Endothelial cell of umbilical vein (primary cell): ENCODE measurements at regions not wholly inside any gene's neighbourhood (a gene's known extent, or its start where the extent isn't known, plus 50 kb on each side); places are given as distances from the start of the nearest gene placed in this dataset.

Experiments
- BruUV-seq: library from RNA; stranded (reverse); fragments of 400-500 nt; replicated peaks from 2 replicates; lab custom pipeline; 2021; lab: Mats Ljungman, UMichigan
- CTCF ChIA-PET: fragments of 300-600, 350-600 bp; sonication (Branson Sonifier 250); formaldehyde crosslinking; loops from one replicate; lab custom pipeline; 2021; ENCODE audit warnings: antibody characterized with exemption, inconsistent platforms; lab: Charles Lee
- POLR2A ChIA-PET: fragments of 300-600, 350-600 bp; sonication (Branson Sonifier 250); formaldehyde crosslinking; loops from one replicate; lab custom pipeline; 2021; ENCODE audit warnings: antibody characterized with exemption, inconsistent platforms; lab: Charles Lee
- DNase-seq: peaks from one replicate; pipeline ENCODE4 v3.0.0-alpha.2; 2011; ENCODE audit warnings: low read depth, low spot score
- FAIRE-seq: peaks from 2 replicates; lab custom pipeline; 2011; peaks lifted over from hg19 to GRCh38; lab: Jason Lieb, UNC
- H2AFZ ChIP-seq: 2 replicates; pipeline ENCODE4 v1.6.0; 2012; ENCODE audit warnings: low read depth, low read length, control low read depth, inconsistent platforms
- H3K27ac ChIP-seq: 2 replicates; pipeline ENCODE4 v1.5.1; 2011; ENCODE audit warnings: low read depth, mild to moderate bottlenecking, control low read depth, low read length, moderate library complexity; ENCODE audit not compliant: insufficient read depth
- H3K27me3 ChIP-seq, 2 experiments: 2 replicates each; pipeline versions ENCODE4 v1.6.0 to v1.6.1; 2011; ENCODE audit warnings: low read length in 2 of 2, mixed read lengths in 1 of 2; ENCODE audit not compliant: control insufficient read depth in 2 of 2, insufficient read depth in 2 of 2
- H3K36me3 ChIP-seq, 2 experiments: 2 replicates in 1 of 2; 3 replicates in 1 of 2; pipeline ENCODE4 v1.5.1; 2011; ENCODE audit warnings: low read length in 2 of 2, mild to moderate bottlenecking in 1 of 2, moderate library complexity in 1 of 2; ENCODE audit not compliant: control insufficient read depth in 2 of 2, insufficient read depth in 2 of 2; ENCODE audit errors: extremely low read depth in 1 of 2
- H3K4me1 ChIP-seq: 3 replicates; pipeline ENCODE4 v1.5.1; 2011; ENCODE audit warnings: mild to moderate bottlenecking, low read length; ENCODE audit not compliant: control insufficient read depth, insufficient read depth; ENCODE audit errors: extremely low read depth
- H3K4me2 ChIP-seq: 2 replicates; pipeline ENCODE4 v1.6.1; 2011; ENCODE audit warnings: low read length, control low read depth, mixed read lengths; ENCODE audit not compliant: insufficient read depth
- H3K4me3 ChIP-seq, 3 experiments: fragments of 200-600 bp in 1 of 3; sonication (generic), shearing (Covaris generic) in 1 of 3; replicated peaks in 1 of 3; 2 replicates each; pipeline ENCODE4 v1.5.1; 2011 to 2016; ENCODE audit warnings: control low read depth in 3 of 3, low read length in 3 of 3, mild to moderate bottlenecking in 2 of 3, inconsistent platforms in 1 of 3, low read depth in 1 of 3, moderate library complexity in 1 of 3; ENCODE audit not compliant: insufficient read depth in 1 of 3
- H3K79me2 ChIP-seq: 2 replicates; pipeline ENCODE4 v1.6.0; 2012; ENCODE audit warnings: low read length, inconsistent platforms; ENCODE audit not compliant: control insufficient read depth, insufficient read depth
- H3K9ac ChIP-seq: replicated peaks from 2 replicates; pipeline ENCODE3; 2011; ENCODE audit warnings: low read length, control low read depth; ENCODE audit not compliant: insufficient read depth; ENCODE audit errors: extremely low read depth
- H3K9me1 ChIP-seq: replicated peaks from 3 replicates; pipeline ENCODE4 v1.6.0; 2011; ENCODE audit warnings: mild to moderate bottlenecking, low read length; ENCODE audit not compliant: control insufficient read depth, insufficient read depth; ENCODE audit errors: extremely low read depth
- H3K9me3 ChIP-seq: replicated peaks from 2 replicates; pipeline ENCODE4 v1.5.1; 2012; ENCODE audit warnings: low read length, inconsistent platforms; ENCODE audit not compliant: control insufficient read depth, insufficient read depth
- H4K20me1 ChIP-seq: replicated peaks from 2 replicates; pipeline ENCODE3; 2011; ENCODE audit warnings: mild to moderate bottlenecking, low read length; ENCODE audit not compliant: control insufficient read depth, insufficient read depth; ENCODE audit errors: extremely low read depth
- FOS ChIP-seq: IDR thresholded peaks from 2 replicates; pipeline ENCODE4 v1.6.1; 2011; ENCODE audit warnings: mild to moderate bottlenecking, low read length, moderate library complexity, borderline replicate concordance; ENCODE audit not compliant: insufficient read depth
- GATA2 ChIP-seq: IDR thresholded peaks from 2 replicates; pipeline ENCODE4 v1.7.0; 2011; ENCODE audit warnings: low read depth, mild to moderate bottlenecking, moderate library complexity, mixed read lengths, low read length; ENCODE audit not compliant: insufficient read length, insufficient read depth
- JUN ChIP-seq: IDR thresholded peaks from 2 replicates; pipeline ENCODE4 v1.6.1; 2011; ENCODE audit warnings: borderline replicate concordance, low read depth; ENCODE audit not compliant: insufficient read length, insufficient read depth
- MYC ChIP-seq: IDR thresholded peaks from one replicate; pipeline ENCODE4 v1.6.1; 2011; ENCODE audit warnings: mild to moderate bottlenecking, low read depth, low read length
- POLR2A ChIP-seq: IDR thresholded peaks from 2 replicates; pipeline ENCODE4 v1.6.1; 2012; ENCODE audit warnings: low read depth, mild to moderate bottlenecking, control low read depth, low read length
- POLR2AphosphoS5 ChIP-seq: IDR thresholded peaks from 2 replicates; pipeline ENCODE4 v1.6.1; 2012; ENCODE audit warnings: low read depth, mild to moderate bottlenecking, control low read depth, low read length, moderate library complexity; ENCODE audit not compliant: insufficient read depth
- dilution Hi-C: fragments of 300-500 bp; cut with MboI; formaldehyde crosslinking; loops from one replicate; pipeline ENCODE4 v1.15.0; 2019; ENCODE audit warnings: low sequenced_read_pairs; ENCODE audit not compliant: extremely low pct_ligation_motif_present
- intact Hi-C: fragments of 100-400 bp; cut with micrococcal nuclease; formaldehyde crosslinking; loops from one replicate; pipeline ENCODE4 v1.10.0; 2022
- TF ChIP-seq, protein P1 (sequence below), 2 donors: IDR thresholded peaks; 1 replicate in 1 of 2; 2 replicates in 1 of 2; pipeline ENCODE4 v1.5.1; 2011; ENCODE audit warnings: low read length in 2 of 2, mild to moderate bottlenecking in 2 of 2, moderate library complexity in 2 of 2, control low read depth in 1 of 2, inconsistent platforms in 1 of 2, low read depth in 1 of 2; ENCODE audit not compliant: insufficient read depth in 1 of 2; ENCODE audit errors: extremely low read depth in 1 of 2
- TF ChIP-seq, protein P2 (sequence below): IDR thresholded peaks from 2 replicates; pipeline ENCODE4 v1.6.1; 2011; ENCODE audit not compliant: insufficient read depth, insufficient read length

DNA sequence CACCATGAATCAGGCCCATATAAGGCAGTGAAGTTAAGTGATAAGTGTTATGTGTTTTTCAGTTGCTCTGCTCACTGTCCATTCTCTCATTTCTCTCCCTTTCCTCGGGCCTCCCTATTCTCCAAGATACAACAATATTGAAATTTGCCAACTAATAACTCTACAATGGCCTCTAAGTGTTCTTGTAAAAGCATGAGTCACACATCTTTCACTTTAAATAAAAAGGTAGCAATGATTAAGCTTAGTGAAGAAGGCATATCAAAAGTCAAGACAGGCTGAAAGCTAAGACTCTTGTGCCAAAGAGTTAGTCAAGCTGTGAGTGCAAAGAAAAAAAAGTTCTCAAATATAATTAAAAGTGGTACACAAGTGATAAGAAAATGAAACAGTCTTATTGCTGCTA lies 675.4 kb downstream of the OTOL1 start:
- peaks cover 2% of the 10 kb centered on the region for H3K9me3 ChIP-seq
- no peak overlapping the region for H3K4me2 ChIP-seq
- FAIRE-seq (no peak), DNase-seq (no peak)
- H3K36me3 ChIP-seq, result no peaks in the 10 kb centered on the region
- BruUV-seq, result no TSS peak
- H3K4me1 ChIP-seq, result no peaks in the 10 kb centered on the region
- H3K27ac ChIP-seq, result no peak overlapping the region
- H3K4me3 ChIP-seq, result no peak overlapping the region
- dilution Hi-C loops, result no loop called here
- no peak overlapping the region for H2AFZ ChIP-seq
- H3K9ac ChIP-seq, result no peak overlapping the region
- POLR2A ChIA-PET, result no interaction called here
- no peaks in the 10 kb centered on the region for H3K79me2 ChIP-seq
- CTCF ChIA-PET, result no interaction called here
- no peaks in the 10 kb centered on the region for H3K27me3 ChIP-seq
- H4K20me1 ChIP-seq, result no peaks in the 10 kb centered on the region
- no peak for TF ChIP-seq JUN
- TF ChIP-seq MYC, result no peak
- TF ChIP-seq, protein P1, sequence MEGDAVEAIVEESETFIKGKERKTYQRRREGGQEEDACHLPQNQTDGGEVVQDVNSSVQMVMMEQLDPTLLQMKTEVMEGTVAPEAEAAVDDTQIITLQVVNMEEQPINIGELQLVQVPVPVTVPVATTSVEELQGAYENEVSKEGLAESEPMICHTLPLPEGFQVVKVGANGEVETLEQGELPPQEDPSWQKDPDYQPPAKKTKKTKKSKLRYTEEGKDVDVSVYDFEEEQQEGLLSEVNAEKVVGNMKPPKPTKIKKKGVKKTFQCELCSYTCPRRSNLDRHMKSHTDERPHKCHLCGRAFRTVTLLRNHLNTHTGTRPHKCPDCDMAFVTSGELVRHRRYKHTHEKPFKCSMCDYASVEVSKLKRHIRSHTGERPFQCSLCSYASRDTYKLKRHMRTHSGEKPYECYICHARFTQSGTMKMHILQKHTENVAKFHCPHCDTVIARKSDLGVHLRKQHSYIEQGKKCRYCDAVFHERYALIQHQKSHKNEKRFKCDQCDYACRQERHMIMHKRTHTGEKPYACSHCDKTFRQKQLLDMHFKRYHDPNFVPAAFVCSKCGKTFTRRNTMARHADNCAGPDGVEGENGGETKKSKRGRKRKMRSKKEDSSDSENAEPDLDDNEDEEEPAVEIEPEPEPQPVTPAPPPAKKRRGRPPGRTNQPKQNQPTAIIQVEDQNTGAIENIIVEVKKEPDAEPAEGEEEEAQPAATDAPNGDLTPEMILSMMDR (IDR thresholded peaks at IDR 0.05; ENCODE audit: extremely low read depth in 1 of 2, insufficient read depth in 1 of 2, low read depth in 1 of 2, low read length in 2 of 2), result no peak
- no peak for TF ChIP-seq POLR2A
- no peak for TF ChIP-seq POLR2AphosphoS5
- TF ChIP-seq, protein P2, sequence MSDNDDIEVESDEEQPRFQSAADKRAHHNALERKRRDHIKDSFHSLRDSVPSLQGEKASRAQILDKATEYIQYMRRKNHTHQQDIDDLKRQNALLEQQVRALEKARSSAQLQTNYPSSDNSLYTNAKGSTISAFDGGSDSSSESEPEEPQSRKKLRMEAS, result no peak
- TF ChIP-seq FOS, result no peak
- no peak for TF ChIP-seq GATA2
- intact Hi-C loops, result no loop called here
- H3K9me1 ChIP-seq, result no peaks in the 10 kb centered on the region
